ENCODE measurements at regions not wholly inside any gene's neighbourhood (a gene's known extent, or its start where the extent isn't known, plus 50 kb on each side); places are given as distances from the start of the nearest gene placed in this dataset.
"Not testable (repeated sequence)": the region's sequence is repeated elsewhere in the genome, so short reads cannot be mapped to it uniquely, and the experiment has no call there.

DNA sequence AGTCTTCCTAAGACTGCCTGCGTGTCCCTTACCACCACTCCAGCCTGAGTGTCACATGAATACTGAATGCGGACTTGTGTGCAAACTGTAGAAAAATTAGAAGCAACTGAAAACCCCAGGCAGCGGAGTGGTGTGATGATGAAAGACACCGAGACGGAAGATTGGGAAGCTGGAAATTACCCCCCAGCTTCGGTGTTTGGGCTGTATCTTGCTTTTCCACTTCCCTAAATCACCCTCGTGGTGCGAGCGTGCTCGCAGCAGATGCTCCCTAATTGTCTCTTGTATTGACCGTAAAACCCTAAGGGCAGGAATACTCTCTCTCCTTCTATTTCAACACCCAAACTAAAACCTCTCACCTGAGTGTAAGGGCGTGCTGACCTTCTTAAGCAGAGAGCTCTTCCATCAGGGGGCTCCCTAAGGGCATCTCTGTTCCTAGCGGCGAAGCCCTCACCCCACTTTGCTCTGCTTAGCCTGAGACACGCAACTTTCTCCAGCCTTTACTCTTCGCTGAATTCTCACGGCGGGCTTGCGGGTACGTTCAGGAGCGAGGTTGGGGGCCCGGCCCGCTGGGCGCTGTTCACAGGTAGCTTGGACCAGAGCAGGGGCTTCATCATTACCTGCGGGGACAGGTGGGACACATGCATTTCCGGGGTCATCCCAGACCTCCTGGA lies 62.4 kb downstream of the CRYBB2 start:
- no peak overlapping the region for H3K4me3 ChIP-seq
- H3K36me3 ChIP-seq (ENCODE audit: insufficient read depth, low read length) = no peaks in the 10 kb centered on the region
- no peaks in the 10 kb centered on the region for H3K9me3 ChIP-seq (ENCODE audit: low read depth, low read length)
- no peak for DNase-seq (ENCODE audit: low read depth, low spot score)
- no peak overlapping the region for H3K27ac ChIP-seq
- no peak for TF ChIP-seq EZH2 (IDR thresholded peaks at IDR 0.05)
- no peak for TF ChIP-seq POLR2AphosphoS5 (IDR thresholded peaks at IDR 0.05; ENCODE audit: borderline replicate concordance, low read depth, low read length)
- no peak for TF ChIP-seq FOXP2 (optimal IDR thresholded peaks at IDR 0.05; ENCODE audit: control extremely low read depth, extremely low read length, insufficient read depth)
- H3K9ac ChIP-seq (ENCODE audit: insufficient read length) = no peak overlapping the region

DNA sequence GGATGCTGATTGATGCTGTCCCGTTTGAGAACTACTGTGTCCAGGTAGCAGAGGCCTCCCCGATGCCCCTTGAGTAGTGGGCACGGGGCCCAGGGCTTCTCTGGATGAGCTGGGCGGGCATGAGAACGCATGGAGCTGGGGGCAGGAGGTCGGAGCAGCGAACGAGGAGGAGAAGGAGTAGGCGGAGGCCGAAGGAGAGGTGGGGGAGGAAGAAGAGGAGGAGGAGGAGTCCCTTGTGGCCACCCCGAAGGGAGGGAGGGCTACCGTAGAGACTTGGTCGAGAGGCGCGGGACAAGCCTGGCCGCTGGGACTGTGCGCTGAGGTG lies 62.9 kb downstream of the CRYBB2 start:
- Histone ChIP-seq H3K9ac (ENCODE audit: insufficient read length) (no peak overlapping the region), H3K4me3 (no peak overlapping the region), H3K36me3 (ENCODE audit: insufficient read depth, low read length) (no peaks in the 10 kb centered on the region), H3K9me3 (ENCODE audit: low read depth, low read length) (no peaks in the 10 kb centered on the region), H3K27ac (no peak overlapping the region)
- DNase-seq (ENCODE audit: low read depth, low spot score) = no peak
- TF ChIP-seq POLR2AphosphoS5 (IDR thresholded peaks at IDR 0.05; ENCODE audit: borderline replicate concordance, low read depth, low read length) = no peak
- TF ChIP-seq EZH2 (IDR thresholded peaks at IDR 0.05) = no peak
- no peak for TF ChIP-seq FOXP2 (optimal IDR thresholded peaks at IDR 0.05; ENCODE audit: control extremely low read depth, extremely low read length, insufficient read depth)

DNA sequence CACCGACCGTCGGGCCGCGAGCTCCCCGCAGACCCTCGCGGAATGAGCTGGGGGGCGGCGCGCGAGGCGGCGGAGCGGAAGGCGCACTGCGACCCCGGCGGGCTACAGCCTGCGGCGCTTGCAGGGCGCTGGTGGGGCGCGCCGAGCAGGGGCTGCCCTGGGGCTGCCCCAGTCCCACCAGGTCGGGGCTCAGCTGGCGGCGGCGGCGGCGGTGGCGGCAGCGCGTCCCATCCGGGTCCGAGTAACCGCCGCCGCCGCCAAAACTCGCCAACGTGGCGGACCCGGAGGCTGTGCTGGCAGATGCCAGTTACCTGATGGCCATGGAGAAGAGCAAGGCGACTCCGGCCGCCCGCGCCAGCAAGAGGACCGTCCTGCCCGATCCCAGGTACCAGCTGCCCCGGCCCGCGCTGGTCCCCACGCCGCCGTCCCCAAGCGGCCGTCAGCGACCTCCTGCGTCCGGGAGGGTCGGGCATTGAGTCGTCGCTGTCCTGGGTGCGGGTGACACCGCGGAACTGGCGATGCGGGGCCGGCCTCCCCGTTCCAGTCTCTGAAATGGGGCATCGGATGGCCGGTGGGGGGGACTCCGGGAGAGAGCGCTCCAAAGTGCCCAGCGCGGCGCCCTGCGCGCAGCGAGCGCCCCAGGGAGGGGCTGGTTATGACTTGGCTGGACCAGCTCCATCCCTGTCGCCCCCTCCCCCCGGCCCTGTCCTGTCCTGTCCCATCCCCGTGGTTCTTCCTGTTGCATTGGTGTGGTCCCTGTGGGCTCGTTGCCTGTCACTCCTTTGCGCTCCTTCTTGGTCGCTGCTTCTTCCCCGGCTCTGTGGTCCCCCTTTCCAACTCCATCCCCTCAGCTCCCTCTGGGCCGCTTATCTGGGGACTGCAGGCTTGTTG lies 63.5 kb downstream of the CRYBB2 start:
- no peak overlapping the region for H3K27ac ChIP-seq
- no peak for DNase-seq (ENCODE audit: low read depth, low spot score)
- H3K9me3 ChIP-seq (ENCODE audit: low read depth, low read length) = no peaks in the 10 kb centered on the region

DNA sequence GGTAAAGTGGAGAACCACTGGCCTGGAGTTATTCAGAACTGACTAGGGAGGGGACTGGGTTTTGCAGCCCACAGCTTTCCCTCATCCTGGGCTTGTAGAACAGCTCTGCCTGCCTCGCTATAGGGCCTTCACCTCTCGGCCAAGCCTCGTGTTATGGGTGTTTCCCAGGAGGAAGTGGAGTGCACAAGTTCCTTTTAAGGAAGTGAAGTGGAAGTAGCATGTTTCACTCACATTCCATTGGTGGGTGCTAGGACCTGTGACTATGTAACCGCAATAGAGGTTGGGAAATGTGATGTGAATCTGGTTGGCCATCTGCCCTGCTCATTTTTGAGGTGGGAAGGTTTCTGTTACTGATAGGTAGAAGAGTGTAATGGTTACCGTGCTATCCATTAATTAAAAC lies 69.0 kb downstream of the CRYBB2 start:
- not testable (repeated sequence) for H3K27ac ChIP-seq; H3K4me3 ChIP-seq; DNase-seq (ENCODE audit: low read depth, low spot score); H3K9ac ChIP-seq (ENCODE audit: insufficient read length); H3K36me3 ChIP-seq (ENCODE audit: insufficient read depth, low read length); H3K9me3 ChIP-seq (ENCODE audit: low read depth, low read length)

More for the DNA sequence above, 63.5 kb downstream of the CRYBB2 start:
- TF ChIP-seq FOXP2 (optimal IDR thresholded peaks at IDR 0.05; ENCODE audit: control extremely low read depth, extremely low read length, insufficient read depth) = no peak
- no peak for TF ChIP-seq EZH2 (IDR thresholded peaks at IDR 0.05)
- no peak for TF ChIP-seq POLR2AphosphoS5 (IDR thresholded peaks at IDR 0.05; ENCODE audit: borderline replicate concordance, low read depth, low read length)
- Histone ChIP-seq H3K9ac (ENCODE audit: insufficient read length) (no peak overlapping the region), H3K4me3 (no peak overlapping the region), H3K36me3 (ENCODE audit: insufficient read depth, low read length) (no peaks in the 10 kb centered on the region)

DNA sequence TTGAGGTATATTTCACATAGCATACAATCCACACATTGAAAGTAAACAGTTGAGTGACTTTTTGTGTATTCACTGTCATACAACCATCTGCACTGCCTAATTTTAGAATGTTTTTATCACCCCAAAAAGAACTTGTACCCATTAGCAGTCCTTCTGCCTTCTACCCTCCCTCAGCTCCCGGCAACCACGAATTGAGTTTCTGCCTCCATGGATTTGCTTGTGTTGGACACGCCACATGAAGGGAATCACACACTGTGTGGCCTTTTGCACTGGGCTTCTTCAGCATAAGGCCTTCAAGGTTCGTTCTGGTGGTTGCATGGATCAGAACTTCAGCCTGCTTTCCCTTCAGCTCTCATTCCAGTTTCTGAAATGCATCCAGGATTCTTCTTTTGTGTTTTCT lies 82.5 kb downstream of the CRYBB2 start:
- not testable (repeated sequence) for H3K27ac ChIP-seq; DNase-seq (ENCODE audit: low read depth, low spot score); H3K9me3 ChIP-seq (ENCODE audit: low read depth, low read length); H3K4me3 ChIP-seq; H3K9ac ChIP-seq (ENCODE audit: insufficient read length); H3K36me3 ChIP-seq (ENCODE audit: insufficient read depth, low read length)

DNA sequence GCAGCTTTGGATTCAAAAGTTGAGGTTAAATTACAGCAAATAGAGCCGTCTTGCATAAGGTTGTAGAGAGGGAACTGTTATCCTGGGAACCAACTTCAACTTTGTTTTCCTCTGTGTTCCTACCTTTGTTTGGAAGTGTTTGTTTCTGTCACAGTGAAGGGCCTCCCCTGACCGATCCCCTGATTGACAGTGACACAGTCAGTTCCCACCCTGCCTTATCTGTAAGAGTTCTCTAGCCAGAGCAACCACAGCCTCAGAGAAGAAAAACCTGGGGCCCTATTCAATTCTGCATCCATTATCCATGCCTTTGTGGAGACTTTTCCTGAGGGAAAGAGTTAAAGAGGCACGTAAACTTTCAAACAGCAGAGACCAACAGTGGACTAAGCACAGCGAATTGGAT lies 90.1 kb downstream of the CRYBB2 start:
- H3K27ac ChIP-seq; H3K9me3 ChIP-seq (ENCODE audit: low read depth, low read length); DNase-seq (ENCODE audit: low read depth, low spot score); H3K9ac ChIP-seq (ENCODE audit: insufficient read length); H3K36me3 ChIP-seq (ENCODE audit: insufficient read depth, low read length); H3K4me3 ChIP-seq: not testable (repeated sequence)

DNA sequence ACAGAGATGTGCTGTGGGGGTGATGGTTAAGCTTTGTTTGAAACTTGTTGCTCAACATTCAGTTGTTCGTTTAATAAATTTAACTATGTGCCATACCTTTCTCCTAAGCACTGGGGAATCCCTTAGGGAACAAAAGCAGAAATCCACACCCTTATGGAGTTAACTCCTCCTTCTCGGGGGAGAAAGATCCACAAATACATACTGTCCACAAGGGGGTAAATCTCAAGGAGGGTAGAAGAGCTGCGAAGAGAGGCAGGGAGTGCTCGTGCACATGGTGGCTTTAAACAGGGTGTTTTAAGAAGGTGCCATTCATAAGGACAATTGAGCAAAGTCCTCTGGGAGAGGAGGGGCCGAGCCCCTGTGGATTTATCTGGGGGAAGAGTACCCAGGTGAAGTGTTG lies 92.5 kb downstream of the CRYBB2 start:
- not testable (repeated sequence) for H3K9ac ChIP-seq (ENCODE audit: insufficient read length); H3K27ac ChIP-seq; H3K36me3 ChIP-seq (ENCODE audit: insufficient read depth, low read length); DNase-seq (ENCODE audit: low read depth, low spot score); H3K9me3 ChIP-seq (ENCODE audit: low read depth, low read length); H3K4me3 ChIP-seq

DNA sequence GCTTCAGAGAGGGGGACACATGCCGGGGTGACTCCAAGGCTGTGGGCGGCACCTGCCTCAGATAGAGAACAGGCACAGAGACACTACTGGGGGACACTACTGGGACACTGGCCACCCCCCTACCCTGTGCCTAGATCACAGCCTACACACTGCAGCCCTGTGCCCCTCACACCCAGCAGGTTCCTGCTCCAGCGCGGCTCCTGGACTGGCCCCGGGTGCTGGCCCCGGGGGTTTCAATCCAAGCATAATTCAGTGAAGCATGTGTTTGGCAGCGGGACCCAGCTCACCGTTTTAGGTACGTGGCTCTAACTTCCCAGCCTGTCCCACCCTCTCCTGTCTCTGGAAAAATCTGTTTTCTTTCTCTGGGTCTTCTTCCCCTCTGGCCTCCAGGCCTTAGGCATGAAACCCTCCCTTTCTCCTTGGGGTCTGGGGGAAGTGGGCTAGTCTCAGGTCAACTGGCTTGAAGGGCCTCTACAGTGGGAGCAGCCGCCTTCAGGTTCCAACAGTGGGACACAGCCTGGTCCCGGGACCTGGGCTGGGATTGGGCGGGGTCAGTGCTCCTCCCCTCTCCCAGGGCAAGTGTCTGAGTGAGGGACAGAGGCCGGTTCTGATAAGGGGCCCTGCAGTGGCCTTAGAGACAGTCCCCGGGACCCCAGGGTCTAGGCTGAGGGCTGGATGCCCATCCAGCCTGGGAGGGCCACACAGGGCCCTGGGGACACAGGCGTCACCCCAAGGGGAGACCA lies 98.8 kb downstream of the CRYBB2 start:
- TF ChIP-seq POLR2AphosphoS5 (IDR thresholded peaks at IDR 0.05; ENCODE audit: borderline replicate concordance, low read depth, low read length) (no peak), EZH2 (IDR thresholded peaks at IDR 0.05) (no peak), FOXP2 (optimal IDR thresholded peaks at IDR 0.05; ENCODE audit: control extremely low read depth, extremely low read length, insufficient read depth) (no peak)
- no peaks in the 10 kb centered on the region for H3K36me3 ChIP-seq (ENCODE audit: insufficient read depth, low read length)
- no peaks in the 10 kb centered on the region for H3K9me3 ChIP-seq (ENCODE audit: low read depth, low read length)
- H3K9ac ChIP-seq (ENCODE audit: insufficient read length) = no peak overlapping the region
- H3K4me3 ChIP-seq = no peak overlapping the region
- no peak for DNase-seq (ENCODE audit: low read depth, low spot score)
- H3K27ac ChIP-seq = no peak overlapping the region
